ENCODE measurements at regions not wholly inside any gene's neighbourhood (a gene's known extent, or its start where the extent isn't known, plus 50 kb on each side); places are given as distances from the start of the nearest gene placed in this dataset.

DNA sequence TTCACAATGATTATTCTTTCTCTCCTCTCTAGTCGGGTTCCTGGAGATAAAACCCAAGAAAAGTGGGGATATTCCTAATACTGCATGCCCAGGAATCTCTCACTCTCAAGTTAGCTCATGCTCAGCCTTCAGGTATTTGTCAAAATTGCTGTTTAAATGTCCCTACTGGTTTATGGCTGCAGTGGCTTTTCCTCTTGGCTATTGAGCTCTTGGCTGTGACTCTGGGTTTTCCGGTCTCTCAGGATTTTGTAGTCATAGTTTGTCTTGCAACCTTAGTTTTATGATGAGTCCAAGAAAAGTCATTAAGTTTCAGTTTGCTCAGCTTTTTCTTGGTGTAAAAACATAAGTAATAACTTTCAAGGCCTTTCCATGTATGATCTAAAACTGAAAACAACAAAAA, 820.7 kb upstream of the HS6ST1 start:
- no peak for TF ChIP-seq CTCF (IDR thresholded peaks at IDR 0.05)
- TF ChIP-seq POLR2A (IDR thresholded peaks at IDR 0.05): no peak
- no peak for TF ChIP-seq EP300 (IDR thresholded peaks at IDR 0.05)

Measured in ovary (tissue), 3 donors.